ENCODE measurements at regions not wholly inside any gene's neighbourhood (a gene's known extent, or its start where the extent isn't known, plus 50 kb on each side); places are given as distances from the start of the nearest gene placed in this dataset.

DNA sequence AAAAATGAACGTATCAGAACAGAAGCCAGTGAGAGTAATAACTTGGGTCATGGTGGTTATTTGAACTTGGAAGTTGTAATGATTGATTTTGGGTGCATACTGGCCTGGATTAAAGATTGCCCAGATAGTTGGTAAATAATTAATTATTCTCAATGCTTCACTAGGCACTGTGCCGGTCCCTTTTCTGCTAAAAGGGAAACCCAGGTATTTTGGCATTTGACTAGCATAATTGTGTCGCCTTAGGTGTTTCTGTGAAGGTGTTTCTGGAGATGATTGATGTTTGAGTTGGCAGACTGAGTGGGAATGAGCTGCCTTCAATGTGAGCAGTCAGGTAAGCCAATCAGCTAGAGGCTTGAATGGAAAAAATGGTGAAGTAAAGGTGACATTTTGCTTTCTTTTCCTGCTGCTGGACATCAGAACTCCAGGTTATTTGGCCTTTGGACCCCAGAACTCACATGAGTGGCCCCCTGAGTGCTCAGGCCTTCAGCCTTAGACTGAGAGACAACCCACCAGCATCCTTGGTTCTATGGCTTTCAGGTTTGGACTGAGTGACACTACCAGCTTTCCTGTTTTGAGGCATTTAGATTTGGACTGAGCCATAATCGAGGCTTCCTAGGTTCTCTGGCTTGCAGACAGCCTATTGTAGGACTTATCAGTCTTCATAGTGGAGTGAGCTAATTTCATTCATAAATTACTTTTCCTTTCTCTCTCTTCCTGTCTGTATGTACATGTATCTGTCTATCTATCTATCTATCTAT lies 120.7 kb upstream of the PAPPA start:
- TF ChIP-seq TAF1 (IDR thresholded peaks at IDR 0.05; ENCODE audit: low read depth) (no peak), CREB1 (IDR thresholded peaks at IDR 0.05; ENCODE audit: low read depth) (no peak)
